WTC11 (cell line): ENCODE measurements at regions not wholly inside any gene's neighbourhood (a gene's known extent, or its start where the extent isn't known, plus 50 kb on each side); places are given as distances from the start of the nearest gene placed in this dataset.

ENCODE experiments used
- CBFB ChIP-seq: sonication (generic); formaldehyde crosslinking; IDR thresholded peaks from 2 replicates; pipeline ENCODE4 v1.8.1; 2022; ENCODE audit warnings: mild to moderate bottlenecking, low read depth, missing genetic modification reagents
- CREB1 ChIP-seq: sonication (generic); formaldehyde crosslinking; IDR thresholded peaks from 2 replicates; pipeline ENCODE4 v1.8.0; 2023; ENCODE audit warnings: mild to moderate bottlenecking, missing genetic modification reagents
- FOXK1 ChIP-seq: sonication (generic); formaldehyde crosslinking; IDR thresholded peaks from 2 replicates; pipeline ENCODE4 v1.8.0; 2022; ENCODE audit warnings: mild to moderate bottlenecking, moderate library complexity, missing genetic modification reagents
- MAX ChIP-seq: sonication (generic); formaldehyde crosslinking; IDR thresholded peaks from 2 replicates; pipeline ENCODE4 v1.8.0; 2022; ENCODE audit warnings: mild to moderate bottlenecking, missing genetic modification reagents
- NFYB ChIP-seq: sonication (generic); formaldehyde crosslinking; conservative IDR thresholded peaks from 2 replicates; pipeline ENCODE4 v1.8.0; 2022; ENCODE audit warnings: low read depth, missing genetic modification reagents
- NR3C1 ChIP-seq: sonication (generic); formaldehyde crosslinking; conservative IDR thresholded peaks from 2 replicates; pipeline ENCODE4 v1.8.1; 2023; ENCODE audit warnings: low read depth, mild to moderate bottlenecking, missing genetic modification reagents
- SP1 ChIP-seq: sonication (generic); formaldehyde crosslinking; conservative IDR thresholded peaks from 2 replicates; pipeline ENCODE4 v1.8.1; 2022; ENCODE audit warnings: missing genetic modification reagents
- ZNF121 ChIP-seq: sonication (generic); formaldehyde crosslinking; IDR thresholded peaks from 2 replicates; pipeline ENCODE4 v1.8.0; 2023; ENCODE audit warnings: missing genetic modification reagents
- TF ChIP-seq, protein P1 (sequence below): fragments of 200-600 bp; IDR thresholded peaks from 2 replicates; pipeline ENCODE4 v1.8.0; 2022; ENCODE audit warnings: antibody characterized with exemption
- TF ChIP-seq, protein P2 (sequence below): sonication (generic); formaldehyde crosslinking; IDR thresholded peaks from 2 replicates; pipeline ENCODE4 v1.8.1; 2023; ENCODE audit warnings: mild to moderate bottlenecking, missing genetic modification reagents
- TF ChIP-seq, protein P3 (sequence below): sonication (generic); formaldehyde crosslinking; IDR thresholded peaks from 2 replicates; pipeline ENCODE4 v1.8.1; 2023; ENCODE audit warnings: mild to moderate bottlenecking, moderate library complexity, missing genetic modification reagents
- TF ChIP-seq, protein P4 (sequence below): sonication (generic); formaldehyde crosslinking; IDR thresholded peaks from 2 replicates; pipeline ENCODE4 v1.8.1; 2022; ENCODE audit warnings: missing genetic modification reagents, borderline replicate concordance

DNA sequence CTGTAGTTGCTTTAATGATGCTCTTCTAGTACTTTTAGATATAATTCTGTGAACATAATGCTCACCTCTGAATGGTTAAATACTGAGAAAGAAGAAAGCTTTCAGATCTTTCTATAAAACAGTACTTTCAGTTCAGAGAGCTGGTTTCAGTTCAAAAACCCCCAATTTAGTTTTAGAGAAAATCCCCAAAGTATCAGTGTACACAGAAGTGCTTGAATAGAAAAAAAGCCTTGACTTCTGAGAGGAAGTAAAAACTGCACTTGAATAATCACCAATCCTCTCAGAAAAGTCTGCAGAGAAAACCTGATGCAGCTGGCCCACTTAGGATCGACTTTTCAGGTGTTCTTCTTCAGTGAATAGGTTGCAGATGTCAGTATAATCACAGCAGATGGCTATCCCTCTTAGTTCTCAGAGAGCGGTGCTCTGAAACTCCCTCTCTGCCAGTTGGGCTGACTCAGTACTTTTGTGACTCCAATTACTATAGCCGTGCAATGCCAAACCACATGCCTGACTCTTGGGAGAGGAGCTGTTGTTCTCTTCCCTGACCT, 616.3 kb downstream of the LRFN5 start:
- TF ChIP-seq, protein P1, sequence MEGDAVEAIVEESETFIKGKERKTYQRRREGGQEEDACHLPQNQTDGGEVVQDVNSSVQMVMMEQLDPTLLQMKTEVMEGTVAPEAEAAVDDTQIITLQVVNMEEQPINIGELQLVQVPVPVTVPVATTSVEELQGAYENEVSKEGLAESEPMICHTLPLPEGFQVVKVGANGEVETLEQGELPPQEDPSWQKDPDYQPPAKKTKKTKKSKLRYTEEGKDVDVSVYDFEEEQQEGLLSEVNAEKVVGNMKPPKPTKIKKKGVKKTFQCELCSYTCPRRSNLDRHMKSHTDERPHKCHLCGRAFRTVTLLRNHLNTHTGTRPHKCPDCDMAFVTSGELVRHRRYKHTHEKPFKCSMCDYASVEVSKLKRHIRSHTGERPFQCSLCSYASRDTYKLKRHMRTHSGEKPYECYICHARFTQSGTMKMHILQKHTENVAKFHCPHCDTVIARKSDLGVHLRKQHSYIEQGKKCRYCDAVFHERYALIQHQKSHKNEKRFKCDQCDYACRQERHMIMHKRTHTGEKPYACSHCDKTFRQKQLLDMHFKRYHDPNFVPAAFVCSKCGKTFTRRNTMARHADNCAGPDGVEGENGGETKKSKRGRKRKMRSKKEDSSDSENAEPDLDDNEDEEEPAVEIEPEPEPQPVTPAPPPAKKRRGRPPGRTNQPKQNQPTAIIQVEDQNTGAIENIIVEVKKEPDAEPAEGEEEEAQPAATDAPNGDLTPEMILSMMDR, result no peak
- TF ChIP-seq MAX (CRISPR knock-in tag) (no peak), SP1 (CRISPR knock-in tag) (no peak), NR3C1 (CRISPR knock-in tag) (no peak), CREB1 (CRISPR knock-in tag) (no peak), FOXK1 (CRISPR knock-in tag) (no peak), ZNF121 (no peak), CBFB (CRISPR knock-in tag) (no peak), NFYB (CRISPR knock-in tag) (no peak)
- TF ChIP-seq, protein P2, sequence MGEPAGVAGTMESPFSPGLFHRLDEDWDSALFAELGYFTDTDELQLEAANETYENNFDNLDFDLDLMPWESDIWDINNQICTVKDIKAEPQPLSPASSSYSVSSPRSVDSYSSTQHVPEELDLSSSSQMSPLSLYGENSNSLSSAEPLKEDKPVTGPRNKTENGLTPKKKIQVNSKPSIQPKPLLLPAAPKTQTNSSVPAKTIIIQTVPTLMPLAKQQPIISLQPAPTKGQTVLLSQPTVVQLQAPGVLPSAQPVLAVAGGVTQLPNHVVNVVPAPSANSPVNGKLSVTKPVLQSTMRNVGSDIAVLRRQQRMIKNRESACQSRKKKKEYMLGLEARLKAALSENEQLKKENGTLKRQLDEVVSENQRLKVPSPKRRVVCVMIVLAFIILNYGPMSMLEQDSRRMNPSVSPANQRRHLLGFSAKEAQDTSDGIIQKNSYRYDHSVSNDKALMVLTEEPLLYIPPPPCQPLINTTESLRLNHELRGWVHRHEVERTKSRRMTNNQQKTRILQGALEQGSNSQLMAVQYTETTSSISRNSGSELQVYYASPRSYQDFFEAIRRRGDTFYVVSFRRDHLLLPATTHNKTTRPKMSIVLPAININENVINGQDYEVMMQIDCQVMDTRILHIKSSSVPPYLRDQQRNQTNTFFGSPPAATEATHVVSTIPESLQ (CRISPR knock-in tag), result no peak
- TF ChIP-seq, protein P3, sequence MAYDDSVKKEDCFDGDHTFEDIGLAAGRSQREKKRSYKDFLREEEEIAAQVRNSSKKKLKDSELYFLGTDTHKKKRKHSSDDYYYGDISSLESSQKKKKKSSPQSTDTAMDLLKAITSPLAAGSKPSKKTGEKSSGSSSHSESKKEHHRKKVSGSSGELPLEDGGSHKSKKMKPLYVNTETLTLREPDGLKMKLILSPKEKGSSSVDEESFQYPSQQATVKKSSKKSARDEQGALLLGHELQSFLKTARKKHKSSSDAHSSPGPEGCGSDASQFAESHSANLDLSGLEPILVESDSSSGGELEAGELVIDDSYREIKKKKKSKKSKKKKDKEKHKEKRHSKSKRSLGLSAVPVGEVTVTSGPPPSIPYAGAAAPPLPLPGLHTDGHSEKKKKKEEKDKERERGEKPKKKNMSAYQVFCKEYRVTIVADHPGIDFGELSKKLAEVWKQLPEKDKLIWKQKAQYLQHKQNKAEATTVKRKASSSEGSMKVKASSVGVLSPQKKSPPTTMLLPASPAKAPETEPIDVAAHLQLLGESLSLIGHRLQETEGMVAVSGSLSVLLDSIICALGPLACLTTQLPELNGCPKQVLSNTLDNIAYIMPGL, result no peak
- TF ChIP-seq, protein P4, sequence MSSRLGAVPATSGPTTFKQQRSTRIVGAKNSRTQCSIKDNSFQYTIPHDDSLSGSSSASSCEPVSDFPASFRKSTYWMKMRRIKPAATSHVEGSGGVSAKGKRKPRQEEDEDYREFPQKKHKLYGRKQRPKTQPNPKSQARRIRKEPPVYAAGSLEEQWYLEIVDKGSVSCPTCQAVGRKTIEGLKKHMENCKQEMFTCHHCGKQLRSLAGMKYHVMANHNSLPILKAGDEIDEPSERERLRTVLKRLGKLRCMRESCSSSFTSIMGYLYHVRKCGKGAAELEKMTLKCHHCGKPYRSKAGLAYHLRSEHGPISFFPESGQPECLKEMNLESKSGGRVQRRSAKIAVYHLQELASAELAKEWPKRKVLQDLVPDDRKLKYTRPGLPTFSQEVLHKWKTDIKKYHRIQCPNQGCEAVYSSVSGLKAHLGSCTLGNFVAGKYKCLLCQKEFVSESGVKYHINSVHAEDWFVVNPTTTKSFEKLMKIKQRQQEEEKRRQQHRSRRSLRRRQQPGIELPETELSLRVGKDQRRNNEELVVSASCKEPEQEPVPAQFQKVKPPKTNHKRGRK (CRISPR knock-in tag), result no peak
